ENCODE measurements at regions not wholly inside any gene's neighbourhood (a gene's known extent, or its start where the extent isn't known, plus 50 kb on each side); places are given as distances from the start of the nearest gene placed in this dataset.

GRCh38 chr4:153081006-153081580, 123.2 kb upstream of the TRIM2 start:
- H3K4me2 ChIP-seq (ENCODE audit: insufficient read depth, insufficient read length, low read length): no peak overlapping the region
- H3K27me3 ChIP-seq (ENCODE audit: insufficient read depth, low read length): 0 out of 2 replicates have a peak, but pooled peaks cover 2% of the 10 kb centered on the region
- H2BK120ac ChIP-seq (ENCODE audit: low read depth, low read length, poor library complexity, severe bottlenecking): no peak overlapping the region
- H3K14ac ChIP-seq (ENCODE audit: insufficient read depth, low read length): no peak overlapping the region
- H2BK5ac ChIP-seq (ENCODE audit: insufficient read length, low read length): no peak overlapping the region
- no peak overlapping the region for H4K8ac ChIP-seq (replicated peaks; ENCODE audit: insufficient read length, low read depth, low read length)
- H3K56ac ChIP-seq (ENCODE audit: insufficient read length, low read depth, low read length): no peak overlapping the region
- H3K79me2 ChIP-seq (ENCODE audit: insufficient read depth, low read length): no peaks in the 10 kb centered on the region
- no peaks in the 10 kb centered on the region for H3K9me3 ChIP-seq (ENCODE audit: control insufficient read depth, low read depth, low read length)
- no peak for TF ChIP-seq CTCF (conservative IDR thresholded peaks at IDR 0.05)
- H3K27me3 Mint-ChIP-seq (ENCODE audit: low read depth): peaks cover 9% of the 10 kb centered on the region
- no peak overlapping the region for H2BK12ac ChIP-seq (ENCODE audit: insufficient read length, low read depth, low read length)
- no peak overlapping the region for H2BK15ac ChIP-seq (ENCODE audit: low read depth, low read length)
- no peak overlapping the region for H3K4me3 Mint-ChIP-seq
- DNase-seq: no peak
- H3K79me1 ChIP-seq (ENCODE audit: insufficient read depth, low read depth, low read length, poor library complexity, severe bottlenecking): no peaks in the 10 kb centered on the region
- H3T11ph ChIP-seq (ENCODE audit: low read length): no peak overlapping the region
- peaks cover 3% of the 10 kb centered on the region; the same call in 1 of the 2 replicates for H3K4me1 ChIP-seq (ENCODE audit: insufficient read depth, low read length)
- H3K23ac ChIP-seq (ENCODE audit: insufficient read length, low read depth, low read length): no peak overlapping the region
- no peak overlapping the region for H3K9ac ChIP-seq (ENCODE audit: extremely low read depth, insufficient read length, low read length)
- no peak overlapping the region for H3K27ac ChIP-seq (ENCODE audit: insufficient read length, low read depth, low read length)
- H4K91ac ChIP-seq (ENCODE audit: insufficient read length, low read depth, low read length): no peak overlapping the region
- H3K18ac ChIP-seq (ENCODE audit: insufficient read length, low read depth, low read length): no peak overlapping the region
- H3K36me3 Mint-ChIP-seq (ENCODE audit: insufficient read depth in 1 of 3, low read depth in 3 of 3): peaks cover 0 to 1% (median 0%) of the 10 kb centered on the region in 3 experiments; a peak in 2 of 7 replicates
- H2AK5ac ChIP-seq (ENCODE audit: insufficient read length, low read length): no peak overlapping the region
- H3K9me3 Mint-ChIP-seq: no peaks in the 10 kb centered on the region
- H4K20me1 ChIP-seq (ENCODE audit: control insufficient read depth, insufficient read depth, insufficient read length): no peaks in the 10 kb centered on the region
- H4K5ac ChIP-seq (ENCODE audit: insufficient read length, low read depth, low read length): no peak overlapping the region
- WGBS (ENCODE audit: extremely low coverage, insufficient read length, low lambda C conversion rate): no CpG with 5 or more reads among the region's 7 CpGs
- no peaks in the 10 kb centered on the region for H3K23me2 ChIP-seq (ENCODE audit: insufficient read length, low read depth, low read length, poor library complexity, severe bottlenecking)
- no peak overlapping the region for H3K4ac ChIP-seq (ENCODE audit: low read depth, low read length)
- no peak overlapping the region for H2BK20ac ChIP-seq (ENCODE audit: low read depth, low read length, poor library complexity, severe bottlenecking)
- H2AFZ ChIP-seq (ENCODE audit: low read length): no peak overlapping the region
- no peak overlapping the region; a peak in 1 of 7 replicates for H3K27ac Mint-ChIP-seq
- H3K4me1 Mint-ChIP-seq: peaks cover 38 to 41% of the 10 kb centered on the region in 2 experiments

All from H9 (cell line).